ENCODE measurements at regions not wholly inside any gene's neighbourhood (a gene's known extent, or its start where the extent isn't known, plus 50 kb on each side); places are given as distances from the start of the nearest gene placed in this dataset.

GRCh38 chr22:26732284-26732683, 74.9 kb downstream of the MIAT start:
- no peaks in the 10 kb centered on the region for H4K20me1 ChIP-seq
- TF ChIP-seq Cebpa-rat (IDR thresholded peaks at IDR 0.05): no peak

GRCh38 chr22:26734339-26735018, 77.1 kb downstream of the MIAT start:
- Histone ChIP-seq H3K9ac (no peak overlapping the region), H3K27me3 (no peaks in the 10 kb centered on the region), H3K36me3 (peaks cover 18 to 55% (median 34%) of the 10 kb centered on the region in 11 experiments; a peak in 20 of 22 replicates), H3K27ac (no peak overlapping the region), H3K4me2 (no peak overlapping the region), H3K4me1 (peaks cover 0 to 14% (median 3%) of the 10 kb centered on the region in 10 experiments; a peak in 9 of 20 replicates), H4K20me1 (no peaks in the 10 kb centered on the region), H3K9me3 (replicated peaks in 1 of 11) (peaks cover 0 to 5% (median 0%) of the 10 kb centered on the region in 11 experiments; a peak in 1 of 22 replicates), H3K4me3 (no peak overlapping the region)
- no peak for TF ChIP-seq Cebpa-rat (IDR thresholded peaks at IDR 0.05)

More at GRCh38 chr22:26732284-26732683, 74.9 kb downstream of the MIAT start:
- Histone ChIP-seq H3K9me3 (replicated peaks in 1 of 11) (peaks cover 0 to 5% (median 0%) of the 10 kb centered on the region in 11 experiments; a peak in 1 of 22 replicates), H3K4me3 (no peak overlapping the region), H3K27me3 (no peaks in the 10 kb centered on the region), H3K4me2 (no peak overlapping the region), H3K9ac (no peak overlapping the region), H3K4me1 (peaks cover 0 to 5% (median 0%) of the 10 kb centered on the region in 10 experiments; a peak in 4 of 20 replicates), H3K36me3 (peaks cover 28 to 70% (median 46%) of the 10 kb centered on the region in 11 experiments; a peak in 20 of 22 replicates), H3K27ac (no peak overlapping the region)

GRCh38 chr22:26735019-26735409, 77.6 kb downstream of the MIAT start:
- Histone ChIP-seq H3K4me3 (no peak overlapping the region), H3K4me1 (peaks cover 0 to 14% (median 3%) of the 10 kb centered on the region in 10 experiments; a peak in 9 of 20 replicates), H3K4me2 (no peak overlapping the region), H3K27me3 (no peaks in the 10 kb centered on the region), H4K20me1 (no peaks in the 10 kb centered on the region), H3K9me3 (replicated peaks in 1 of 11) (peaks cover 0 to 5% (median 0%) of the 10 kb centered on the region in 11 experiments; a peak in 1 of 22 replicates), H3K9ac (no peak overlapping the region), H3K36me3 (peaks cover 14 to 50% (median 30%) of the 10 kb centered on the region in 11 experiments; a peak in 20 of 22 replicates), H3K27ac (no peak overlapping the region)
- no peak for TF ChIP-seq Cebpa-rat (IDR thresholded peaks at IDR 0.05)

- Histone ChIP-seq H3K27me3 (no peaks in the 10 kb centered on the region), H3K9me3 (replicated peaks in 1 of 11) (peaks cover 0 to 5% (median 0%) of the 10 kb centered on the region in 11 experiments; a peak in 1 of 22 replicates), H3K4me2 (peak overlapping the region in 3 of 11 experiments; percentile 7 to 29 (median 24); a peak in 3 of 22 replicates), H3K4me1 (peaks cover 0 to 19% (median 3%) of the 10 kb centered on the region in 10 experiments; a peak in 9 of 20 replicates), H4K20me1 (peaks cover 0 to 4% (median 0%) of the 10 kb centered on the region in 11 experiments; a peak in 1 of 22 replicates), H3K27ac (no peak overlapping the region), H3K4me3 (no peak overlapping the region), H3K36me3 (peaks cover 13 to 52% (median 40%) of the 10 kb centered on the region in 11 experiments; a peak in 19 of 22 replicates), H3K9ac (no peak overlapping the region)
- TF ChIP-seq Cebpa-rat (IDR thresholded peaks at IDR 0.05): no peak
These were observed 79.9 kb downstream of the MIAT start for GRCh38 chr22:26737262-26737661.

GRCh38 chr22:26740253-26740652, 82.9 kb downstream of the MIAT start:
- no peak overlapping the region for H3K9ac ChIP-seq
- no peaks in the 10 kb centered on the region for H3K27me3 ChIP-seq
- H4K20me1 ChIP-seq: peaks cover 0 to 4% (median 0%) of the 10 kb centered on the region in 11 experiments; a peak in 1 of 22 replicates
- peaks cover 0 to 19% (median 3%) of the 10 kb centered on the region in 10 experiments; a peak in 9 of 20 replicates for H3K4me1 ChIP-seq
- no peak for TF ChIP-seq Cebpa-rat (IDR thresholded peaks at IDR 0.05)
- H3K36me3 ChIP-seq: peaks cover 8 to 41% (median 21%) of the 10 kb centered on the region in 11 experiments; a peak in 17 of 22 replicates
- H3K4me3 ChIP-seq: no peak overlapping the region
- H3K4me2 ChIP-seq: peak overlapping the region in 2 of 11 experiments; percentile 20 to 28; a peak in 2 of 22 replicates
- H3K27ac ChIP-seq: no peak overlapping the region
- no peaks in the 10 kb centered on the region for H3K9me3 ChIP-seq (replicated peaks in 1 of 11)

GRCh38 chr22:26743149-26743548, 85.8 kb downstream of the MIAT start:
- H3K4me1 ChIP-seq: peaks cover 0 to 7% (median under 1%) of the 10 kb centered on the region in 10 experiments; a peak in 6 of 20 replicates
- H3K9me3 ChIP-seq (replicated peaks in 1 of 11): no peaks in the 10 kb centered on the region
- H3K36me3 ChIP-seq: peaks cover 7 to 28% (median 17%) of the 10 kb centered on the region in 11 experiments; a peak in 13 of 22 replicates
- no peak overlapping the region for H3K4me2 ChIP-seq
- no peak overlapping the region for H3K27ac ChIP-seq
- peaks cover 0 to 8% (median 0%) of the 10 kb centered on the region in 11 experiments; a peak in 1 of 22 replicates for H4K20me1 ChIP-seq
- TF ChIP-seq Cebpa-rat (IDR thresholded peaks at IDR 0.05): no peak
- no peak overlapping the region for H3K9ac ChIP-seq
- no peak overlapping the region for H3K4me3 ChIP-seq
- H3K27me3 ChIP-seq: no peaks in the 10 kb centered on the region

GRCh38 chr22:26744892-26745808, 87.8 kb downstream of the MIAT start:
- H3K4me1 ChIP-seq: peaks cover 0 to 6% (median 0%) of the 10 kb centered on the region in 10 experiments; a peak in 5 of 20 replicates
- H3K9ac ChIP-seq: no peak overlapping the region

GRCh38 chr22:26746311-26746710, 88.9 kb downstream of the MIAT start:
- H3K36me3 ChIP-seq: peaks cover 6 to 20% (median 14%) of the 10 kb centered on the region in 11 experiments; a peak in 11 of 22 replicates
- H3K4me1 ChIP-seq: peaks cover 6 to 9% (median 7%) of the 10 kb centered on the region in 10 experiments; a peak in 19 of 20 replicates
- no peak overlapping the region for H3K4me2 ChIP-seq
- no peak overlapping the region for H3K4me3 ChIP-seq
- no peak overlapping the region for H3K9ac ChIP-seq
- no peak overlapping the region for H3K27ac ChIP-seq
- no peaks in the 10 kb centered on the region for H3K9me3 ChIP-seq (replicated peaks in 1 of 11)
- H3K27me3 ChIP-seq: no peaks in the 10 kb centered on the region
- no peak for TF ChIP-seq Cebpa-rat (IDR thresholded peaks at IDR 0.05)
- peaks cover 0 to 4% (median 0%) of the 10 kb centered on the region in 11 experiments; a peak in 2 of 22 replicates for H4K20me1 ChIP-seq

More at GRCh38 chr22:26744892-26745808, 87.8 kb downstream of the MIAT start:
- TF ChIP-seq Cebpa-rat (IDR thresholded peaks at IDR 0.05): no peak
- Histone ChIP-seq H3K36me3 (peaks cover 7 to 28% (median 17%) of the 10 kb centered on the region in 11 experiments; a peak in 13 of 22 replicates), H3K4me3 (no peak overlapping the region), H3K4me2 (no peak overlapping the region), H3K9me3 (replicated peaks in 1 of 11) (no peaks in the 10 kb centered on the region), H3K27ac (no peak overlapping the region), H3K27me3 (no peaks in the 10 kb centered on the region), H4K20me1 (peaks cover 0 to 7% (median 0%) of the 10 kb centered on the region in 11 experiments; a peak in 1 of 22 replicates)

All from BLaER1 treated with 17β-estradiol and CSF1 and Interleukin-3, amounts not matched to agents 10 nM and 100 nM (cell line).